GM18858 (cell line): ENCODE measurements at regions not wholly inside any gene's neighbourhood (a gene's known extent, or its start where the extent isn't known, plus 50 kb on each side); places are given as distances from the start of the nearest gene placed in this dataset.

ENCODE experiments used
- ATAC-seq: cut with Tn5 transposase; IDR thresholded peaks from one replicate; pipeline ENCODE4 v1.9.1; 2021; ENCODE audit not compliant: unreplicated experiment

- no peak for ATAC-seq
Observed at GRCh38 chr2:4356109-4356508, 652.7 kb downstream of the DCDC2C start.

- ATAC-seq = no peak
Observed at GRCh38 chr2:4356541-4356940, 653.2 kb downstream of the DCDC2C start.

GRCh38 chr2:4357121-4357520, 653.7 kb downstream of the DCDC2C start:
- ATAC-seq = no peak

GRCh38 chr2:4358837-4359236, 655.5 kb downstream of the DCDC2C start:
- no peak for ATAC-seq

GRCh38 chr2:4368907-4369306, 665.5 kb downstream of the DCDC2C start:
- ATAC-seq = no peak

- ATAC-seq = no peak
Observed at GRCh38 chr2:4369826-4370419, 666.5 kb downstream of the DCDC2C start.

GRCh38 chr2:4370422-4371090, 667.2 kb downstream of the DCDC2C start:
- no peak for ATAC-seq

GRCh38 chr2:4381049-4381448, 677.7 kb downstream of the DCDC2C start:
- no peak for ATAC-seq

GRCh38 chr2:4381773-4382172, 678.4 kb downstream of the DCDC2C start:
- ATAC-seq = no peak

GRCh38 chr2:4391013-4391412, 687.6 kb downstream of the DCDC2C start:
- ATAC-seq = no peak

- no peak for ATAC-seq
Observed at GRCh38 chr2:4404363-4404762, 701.0 kb downstream of the DCDC2C start.

GRCh38 chr2:4408321-4408720, 704.9 kb downstream of the DCDC2C start:
- no peak for ATAC-seq

- ATAC-seq = no peak
Observed at GRCh38 chr2:4412637-4413187, 709.3 kb downstream of the DCDC2C start.

- no peak for ATAC-seq
Observed at GRCh38 chr2:4415171-4415570, 711.8 kb downstream of the DCDC2C start.

- peak; percentile 55 for ATAC-seq
Observed at GRCh38 chr2:4415810-4416413, 712.5 kb downstream of the DCDC2C start.

GRCh38 chr2:4416431-4416830, 713.1 kb downstream of the DCDC2C start:
- ATAC-seq = no peak

GRCh38 chr2:4417771-4418170, 714.4 kb downstream of the DCDC2C start:
- no peak for ATAC-seq

- no peak for ATAC-seq
Observed at GRCh38 chr2:4420032-4420431, 716.7 kb downstream of the DCDC2C start.

GRCh38 chr2:4424153-4424552, 720.8 kb downstream of the DCDC2C start:
- ATAC-seq = no peak

- no peak for ATAC-seq
Observed at GRCh38 chr2:4427083-4427482, 723.7 kb downstream of the DCDC2C start.

GRCh38 chr2:4445821-4446220, 742.4 kb downstream of the DCDC2C start:
- no peak for ATAC-seq

GRCh38 chr2:4454907-4455306, 751.5 kb downstream of the DCDC2C start:
- ATAC-seq = no peak
